Liver (tissue), 3 donors: ENCODE measurements at regions not wholly inside any gene's neighbourhood (a gene's known extent, or its start where the extent isn't known, plus 50 kb on each side); places are given as distances from the start of the nearest gene placed in this dataset.

Experiments used
- FOXA1 ChIP-seq: IDR thresholded peaks from 2 replicates; pipeline ENCODE4 v1.6.1; 2016; ENCODE audit warnings: antibody characterized with exemption
- GABPA ChIP-seq, 2 donors: IDR thresholded peaks in 1 of 2; conservative IDR thresholded peaks in 1 of 2; 2 replicates each; pipeline ENCODE4 v1.6.1; 2016; ENCODE audit warnings: antibody characterized with exemption in 2 of 2, mild to moderate bottlenecking in 1 of 2, moderate library complexity in 1 of 2
- JUND ChIP-seq, 2 donors: IDR thresholded peaks; 2 replicates each; pipeline ENCODE4 v1.6.1; 2016; ENCODE audit warnings: antibody characterized with exemption in 2 of 2
- RAD21 ChIP-seq, 2 donors: IDR thresholded peaks; 2 replicates each; pipeline ENCODE4 v1.6.1; 2016; ENCODE audit warnings: antibody characterized with exemption in 2 of 2, mild to moderate bottlenecking in 2 of 2
- RXRA ChIP-seq, 2 donors: IDR thresholded peaks; 2 replicates each; pipeline ENCODE4 v1.6.1; 2017 to 2018; ENCODE audit warnings: antibody characterized with exemption in 2 of 2, mild to moderate bottlenecking in 1 of 2
- SP1 ChIP-seq: IDR thresholded peaks from 2 replicates; pipeline ENCODE4 v1.6.1; 2018; ENCODE audit warnings: antibody characterized with exemption, mild to moderate bottlenecking
- TAF1 ChIP-seq: conservative IDR thresholded peaks from 2 replicates; pipeline ENCODE4 v1.6.1; 2016; ENCODE audit warnings: antibody characterized with exemption, mild to moderate bottlenecking
- YY1 ChIP-seq: IDR thresholded peaks from 2 replicates; pipeline ENCODE4 v1.6.1; 2016; ENCODE audit warnings: antibody characterized with exemption, mild to moderate bottlenecking
- TF ChIP-seq, protein P1 (sequence below): fragments of 150-350 bp; IDR thresholded peaks from 2 replicates; pipeline ENCODE4 v1.5.1; 2017; ENCODE audit warnings: improper control_type of control experiment, low read depth, low read length; ENCODE audit not compliant: missing input control
- TF ChIP-seq, protein P2 (sequence below): IDR thresholded peaks from 2 replicates; pipeline ENCODE4 v1.6.1; 2016; ENCODE audit warnings: antibody characterized with exemption, mild to moderate bottlenecking
- TF ChIP-seq, protein P3 (sequence below): IDR thresholded peaks from 2 replicates; pipeline ENCODE4 v1.6.1; 2016; ENCODE audit warnings: antibody characterized with exemption
- TF ChIP-seq, protein P4 (sequence below): IDR thresholded peaks from 2 replicates; pipeline ENCODE4 v1.6.1; 2016; ENCODE audit warnings: antibody characterized with exemption
- donor health status: healthy.
- donor health status: healthy.

DNA sequence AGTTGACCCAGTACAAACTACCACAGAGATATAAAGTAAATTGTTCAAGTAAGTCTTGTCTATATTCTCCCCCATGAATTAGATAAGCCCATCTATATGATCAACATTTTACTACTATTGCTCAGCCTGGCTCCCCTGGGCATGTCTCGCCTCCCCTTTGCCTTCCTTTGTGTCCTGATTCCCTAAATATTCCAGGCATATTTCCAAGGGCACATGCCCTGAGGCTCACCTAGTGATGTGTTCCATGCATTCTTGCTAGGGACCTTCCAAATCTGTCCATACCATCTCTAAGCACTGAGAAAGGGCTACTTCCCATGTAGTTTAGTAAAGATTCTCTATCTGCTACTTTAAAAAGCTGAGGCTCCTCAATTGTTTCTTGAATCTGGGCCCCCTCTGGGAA, 163.1 kb upstream of the ADRA1D start:
- no peak for TF ChIP-seq RAD21 (IDR thresholded peaks at IDR 0.05)
- no peak for TF ChIP-seq JUND (IDR thresholded peaks at IDR 0.05)
- TF ChIP-seq, protein P1, sequence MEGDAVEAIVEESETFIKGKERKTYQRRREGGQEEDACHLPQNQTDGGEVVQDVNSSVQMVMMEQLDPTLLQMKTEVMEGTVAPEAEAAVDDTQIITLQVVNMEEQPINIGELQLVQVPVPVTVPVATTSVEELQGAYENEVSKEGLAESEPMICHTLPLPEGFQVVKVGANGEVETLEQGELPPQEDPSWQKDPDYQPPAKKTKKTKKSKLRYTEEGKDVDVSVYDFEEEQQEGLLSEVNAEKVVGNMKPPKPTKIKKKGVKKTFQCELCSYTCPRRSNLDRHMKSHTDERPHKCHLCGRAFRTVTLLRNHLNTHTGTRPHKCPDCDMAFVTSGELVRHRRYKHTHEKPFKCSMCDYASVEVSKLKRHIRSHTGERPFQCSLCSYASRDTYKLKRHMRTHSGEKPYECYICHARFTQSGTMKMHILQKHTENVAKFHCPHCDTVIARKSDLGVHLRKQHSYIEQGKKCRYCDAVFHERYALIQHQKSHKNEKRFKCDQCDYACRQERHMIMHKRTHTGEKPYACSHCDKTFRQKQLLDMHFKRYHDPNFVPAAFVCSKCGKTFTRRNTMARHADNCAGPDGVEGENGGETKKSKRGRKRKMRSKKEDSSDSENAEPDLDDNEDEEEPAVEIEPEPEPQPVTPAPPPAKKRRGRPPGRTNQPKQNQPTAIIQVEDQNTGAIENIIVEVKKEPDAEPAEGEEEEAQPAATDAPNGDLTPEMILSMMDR: no peak
- no peak for TF ChIP-seq YY1
- no peak for TF ChIP-seq TAF1
- TF ChIP-seq, protein P2, sequence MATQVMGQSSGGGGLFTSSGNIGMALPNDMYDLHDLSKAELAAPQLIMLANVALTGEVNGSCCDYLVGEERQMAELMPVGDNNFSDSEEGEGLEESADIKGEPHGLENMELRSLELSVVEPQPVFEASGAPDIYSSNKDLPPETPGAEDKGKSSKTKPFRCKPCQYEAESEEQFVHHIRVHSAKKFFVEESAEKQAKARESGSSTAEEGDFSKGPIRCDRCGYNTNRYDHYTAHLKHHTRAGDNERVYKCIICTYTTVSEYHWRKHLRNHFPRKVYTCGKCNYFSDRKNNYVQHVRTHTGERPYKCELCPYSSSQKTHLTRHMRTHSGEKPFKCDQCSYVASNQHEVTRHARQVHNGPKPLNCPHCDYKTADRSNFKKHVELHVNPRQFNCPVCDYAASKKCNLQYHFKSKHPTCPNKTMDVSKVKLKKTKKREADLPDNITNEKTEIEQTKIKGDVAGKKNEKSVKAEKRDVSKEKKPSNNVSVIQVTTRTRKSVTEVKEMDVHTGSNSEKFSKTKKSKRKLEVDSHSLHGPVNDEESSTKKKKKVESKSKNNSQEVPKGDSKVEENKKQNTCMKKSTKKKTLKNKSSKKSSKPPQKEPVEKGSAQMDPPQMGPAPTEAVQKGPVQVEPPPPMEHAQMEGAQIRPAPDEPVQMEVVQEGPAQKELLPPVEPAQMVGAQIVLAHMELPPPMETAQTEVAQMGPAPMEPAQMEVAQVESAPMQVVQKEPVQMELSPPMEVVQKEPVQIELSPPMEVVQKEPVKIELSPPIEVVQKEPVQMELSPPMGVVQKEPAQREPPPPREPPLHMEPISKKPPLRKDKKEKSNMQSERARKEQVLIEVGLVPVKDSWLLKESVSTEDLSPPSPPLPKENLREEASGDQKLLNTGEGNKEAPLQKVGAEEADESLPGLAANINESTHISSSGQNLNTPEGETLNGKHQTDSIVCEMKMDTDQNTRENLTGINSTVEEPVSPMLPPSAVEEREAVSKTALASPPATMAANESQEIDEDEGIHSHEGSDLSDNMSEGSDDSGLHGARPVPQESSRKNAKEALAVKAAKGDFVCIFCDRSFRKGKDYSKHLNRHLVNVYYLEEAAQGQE: no peak
- TF ChIP-seq, protein P3, sequence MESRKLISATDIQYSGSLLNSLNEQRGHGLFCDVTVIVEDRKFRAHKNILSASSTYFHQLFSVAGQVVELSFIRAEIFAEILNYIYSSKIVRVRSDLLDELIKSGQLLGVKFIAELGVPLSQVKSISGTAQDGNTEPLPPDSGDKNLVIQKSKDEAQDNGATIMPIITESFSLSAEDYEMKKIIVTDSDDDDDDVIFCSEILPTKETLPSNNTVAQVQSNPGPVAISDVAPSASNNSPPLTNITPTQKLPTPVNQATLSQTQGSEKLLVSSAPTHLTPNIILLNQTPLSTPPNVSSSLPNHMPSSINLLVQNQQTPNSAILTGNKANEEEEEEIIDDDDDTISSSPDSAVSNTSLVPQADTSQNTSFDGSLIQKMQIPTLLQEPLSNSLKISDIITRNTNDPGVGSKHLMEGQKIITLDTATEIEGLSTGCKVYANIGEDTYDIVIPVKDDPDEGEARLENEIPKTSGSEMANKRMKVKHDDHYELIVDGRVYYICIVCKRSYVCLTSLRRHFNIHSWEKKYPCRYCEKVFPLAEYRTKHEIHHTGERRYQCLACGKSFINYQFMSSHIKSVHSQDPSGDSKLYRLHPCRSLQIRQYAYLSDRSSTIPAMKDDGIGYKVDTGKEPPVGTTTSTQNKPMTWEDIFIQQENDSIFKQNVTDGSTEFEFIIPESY: no peak
- TF ChIP-seq GABPA (IDR thresholded peaks at IDR 0.05 in 1 of 2, conservative IDR thresholded peaks at IDR 0.05 in 1 of 2): no peak
- TF ChIP-seq RXRA (IDR thresholded peaks at IDR 0.05): no peak
- TF ChIP-seq SP1: no peak
- no peak for TF ChIP-seq FOXA1
- TF ChIP-seq, protein P4, sequence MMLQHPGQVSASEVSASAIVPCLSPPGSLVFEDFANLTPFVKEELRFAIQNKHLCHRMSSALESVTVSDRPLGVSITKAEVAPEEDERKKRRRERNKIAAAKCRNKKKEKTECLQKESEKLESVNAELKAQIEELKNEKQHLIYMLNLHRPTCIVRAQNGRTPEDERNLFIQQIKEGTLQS: no peak
